Osteoblast (primary cell): ENCODE measurements at regions not wholly inside any gene's neighbourhood (a gene's known extent, or its start where the extent isn't known, plus 50 kb on each side); places are given as distances from the start of the nearest gene placed in this dataset.

Source experiments
- DNase-seq: peaks from one replicate; pipeline ENCODE4 v3.0.0; 2011; ENCODE audit warnings: low spot score, mixed read lengths; ENCODE audit not compliant: insufficient read length; ENCODE audit errors: missing footprints
- H2AFZ ChIP-seq: 2 replicates; pipeline ENCODE4 v1.6.0; 2011; ENCODE audit warnings: mild to moderate bottlenecking, low read length
- H3K27ac ChIP-seq: 2 replicates; pipeline ENCODE4 v1.5.1; 2011; ENCODE audit warnings: mild to moderate bottlenecking, low read depth, low read length, moderate library complexity
- H3K27me3 ChIP-seq: 2 replicates; pipeline ENCODE4 v1.6.0; 2012; ENCODE audit warnings: mild to moderate bottlenecking, control low read depth, inconsistent platforms, low read length, moderate library complexity; ENCODE audit not compliant: insufficient read depth
- H3K36me3 ChIP-seq: 2 replicates; pipeline ENCODE4 v1.5.1; 2011; ENCODE audit warnings: mild to moderate bottlenecking, low read length, control low read depth, moderate library complexity; ENCODE audit not compliant: insufficient read depth
- H3K4me1 ChIP-seq: 2 replicates; pipeline ENCODE4 v1.5.1; 2011; ENCODE audit warnings: mild to moderate bottlenecking, low read length, control low read depth, moderate library complexity; ENCODE audit not compliant: insufficient read depth
- H3K4me2 ChIP-seq: 2 replicates; pipeline ENCODE4 v1.6.0; 2011; ENCODE audit warnings: mild to moderate bottlenecking, low read length; ENCODE audit not compliant: insufficient read depth
- H3K4me3 ChIP-seq: fragments of 200-600 bp; sonication (generic); 3 replicates; pipeline ENCODE4 v1.5.1; 2012; ENCODE audit warnings: mild to moderate bottlenecking, low read length, inconsistent platforms; ENCODE audit not compliant: insufficient read depth
- H3K79me2 ChIP-seq: 2 replicates; pipeline ENCODE4 v1.6.0; 2012; ENCODE audit warnings: mild to moderate bottlenecking, low read length, control low read depth, inconsistent platforms; ENCODE audit not compliant: insufficient read depth
- H3K9me3 ChIP-seq: 2 replicates; pipeline ENCODE4 v1.5.1; 2011; ENCODE audit warnings: low read depth, low read length, control low read depth
- H4K20me1 ChIP-seq: 2 replicates; pipeline ENCODE4 v1.6.0; 2012; ENCODE audit warnings: mild to moderate bottlenecking, low read length, control low read depth; ENCODE audit not compliant: insufficient read depth
- CTCF ChIP-seq: IDR thresholded peaks from 2 replicates; pipeline ENCODE4 v1.5.1; 2011; ENCODE audit warnings: mild to moderate bottlenecking, low read depth, low read length, moderate library complexity; ENCODE audit errors: extremely low read depth

GRCh38 chr10:83990126-83990525 lies 149.2 kb upstream of the GHITM start:
- Histone ChIP-seq H3K9me3 (no peaks in the 10 kb centered on the region), H3K27me3 (no peaks in the 10 kb centered on the region), H3K79me2 (no peaks in the 10 kb centered on the region), H3K4me3 (no peak overlapping the region), H3K36me3 (no peaks in the 10 kb centered on the region), H2AFZ (no peak overlapping the region), H3K27ac (no peak overlapping the region), H4K20me1 (no peaks in the 10 kb centered on the region), H3K4me2 (no peak overlapping the region), H3K4me1 (no peaks in the 10 kb centered on the region)
- no peak for TF ChIP-seq CTCF
- DNase-seq: no peak

GRCh38 chr10:83991986-83992753 lies 147.1 kb upstream of the GHITM start:
- Histone ChIP-seq H4K20me1 (no peaks in the 10 kb centered on the region), H3K27me3 (no peaks in the 10 kb centered on the region), H3K36me3 (no peaks in the 10 kb centered on the region), H3K4me2 (no peak overlapping the region), H3K4me1 (no peaks in the 10 kb centered on the region), H3K27ac (no peak overlapping the region), H3K4me3 (no peak overlapping the region), H3K79me2 (no peaks in the 10 kb centered on the region), H2AFZ (no peak overlapping the region), H3K9me3 (no peaks in the 10 kb centered on the region)
- TF ChIP-seq CTCF: no peak
- DNase-seq: no peak

- Histone ChIP-seq H3K36me3 (no peaks in the 10 kb centered on the region), H3K4me3 (no peak overlapping the region), H3K27ac (no peak overlapping the region), H2AFZ (no peak overlapping the region), H3K4me1 (no peaks in the 10 kb centered on the region), H4K20me1 (no peaks in the 10 kb centered on the region), H3K79me2 (no peaks in the 10 kb centered on the region), H3K4me2 (no peak overlapping the region), H3K9me3 (no peaks in the 10 kb centered on the region), H3K27me3 (no peaks in the 10 kb centered on the region)
- no peak for TF ChIP-seq CTCF
- no peak for DNase-seq
Observed at GRCh38 chr10:83994325-83994724, 145.0 kb upstream of the GHITM start.

- H3K9me3 ChIP-seq: no peaks in the 10 kb centered on the region
- H3K27me3 ChIP-seq: no peaks in the 10 kb centered on the region
- H4K20me1 ChIP-seq: no peaks in the 10 kb centered on the region
- H3K4me3 ChIP-seq: no peak overlapping the region
- H3K27ac ChIP-seq: no peak overlapping the region
- H3K79me2 ChIP-seq: no peaks in the 10 kb centered on the region
- no peaks in the 10 kb centered on the region for H3K36me3 ChIP-seq
- no peak overlapping the region for H3K4me2 ChIP-seq
- TF ChIP-seq CTCF: no peak
- no peaks in the 10 kb centered on the region for H3K4me1 ChIP-seq
- DNase-seq: no peak
- H2AFZ ChIP-seq: no peak overlapping the region
Observed at GRCh38 chr10:83995738-83996331, 143.5 kb upstream of the GHITM start.
